Upper lobe of left lung (tissue), 6 donors: ENCODE measurements at regions not wholly inside any gene's neighbourhood (a gene's known extent, or its start where the extent isn't known, plus 50 kb on each side); places are given as distances from the start of the nearest gene placed in this dataset.

Experiments
- ATAC-seq, 2 donors: fragments of 200-7000 bp; cut with Tn5 transposase; one replicate each; pipeline ENCODE4 v1.9.1; 2022; ENCODE audit warnings: mild to moderate bottlenecking in 2 of 2, moderate library complexity in 2 of 2; ENCODE audit not compliant: low FRiP score in 2 of 2
- DNase-seq, 2 donors: peaks; one replicate each; pipeline ENCODE4 v3.0.0-alpha.2; 2019 to 2020
- H3K27ac ChIP-seq, 4 donors: fragments of 200-600 bp; sonication (generic); one replicate each; pipeline ENCODE4 v1.5.1; 2016 to 2019
- H3K27me3 ChIP-seq, 4 donors: fragments of 200-600 bp; sonication (generic); one replicate each; pipeline ENCODE4 v1.5.1; 2017 to 2019
- H3K36me3 ChIP-seq, 4 donors: fragments of 200-600 bp; sonication (generic); one replicate each; pipeline ENCODE4 v1.5.1; 2016 to 2019
- H3K4me1 ChIP-seq, 4 donors: fragments of 200-600 bp; sonication (generic); one replicate each; pipeline ENCODE4 v1.5.1; 2018 to 2019
- H3K4me3 ChIP-seq, 4 donors: fragments of 200-600 bp; sonication (generic); one replicate each; pipeline ENCODE4 v1.5.1; 2017 to 2019; ENCODE audit warnings: mild to moderate bottlenecking in 2 of 4, moderate library complexity in 1 of 4
- H3K9me3 ChIP-seq, 4 donors: fragments of 200-600 bp; sonication (generic); one replicate each; pipeline ENCODE4 v1.5.1; 2018 to 2019
- CTCF ChIP-seq, 6 experiments: fragments of 450-650 bp in 4 of 6; fragments of 200-600 bp in 2 of 6; sonication (generic) in 2 of 6; IDR thresholded peaks; one replicate each; pipeline ENCODE4 v1.5.1; 2016 to 2019; ENCODE audit warnings: antibody characterized with exemption in 6 of 6
- EP300 ChIP-seq, 4 donors: sonication (generic); formaldehyde crosslinking; IDR thresholded peaks; one replicate each; pipeline ENCODE4 v1.5.1; 2017; ENCODE audit warnings: antibody characterized with exemption in 4 of 4, control low read depth in 2 of 4
- POLR2A ChIP-seq, 4 donors: fragments of 450-650 bp; IDR thresholded peaks; one replicate each; pipeline ENCODE4 v1.5.1; 2016 to 2017; ENCODE audit warnings: antibody characterized with exemption in 4 of 4, mild to moderate bottlenecking in 2 of 4
- POLR2AphosphoS5 ChIP-seq, 2 donors: sonication (generic); formaldehyde crosslinking; IDR thresholded peaks; one replicate each; pipeline ENCODE4 v1.5.1; 2017; ENCODE audit warnings: antibody characterized with exemption in 2 of 2
- WGBS, 2 donors: methylation state at CpG; one replicate each; pipeline ENCODE4 v1.1.5; 2017 to 2018; 5-methylcytosine and 5-hydroxymethylcytosine counted together
- donor health status: DM: no; HTN: no; CAD: no; lungs with moderate emphysema.
- donor health status: DM: no; HTN: yes; CAD: no; lungs with severe emphysema.

GRCh38 chr3:104805042-104805441 lies 561.7 kb upstream of the ALCAM start:
- DNase-seq (no peak), ATAC-seq (no peak)
- Histone ChIP-seq H3K36me3 (no peaks in the 10 kb centered on the region), H3K4me3 (no peak overlapping the region), H3K9me3 (no peaks in the 10 kb centered on the region), H3K27me3 (no peaks in the 10 kb centered on the region), H3K4me1 (no peaks in the 10 kb centered on the region), H3K27ac (no peak overlapping the region)
- 78 to 85% methylated on average over 5 of the region's 5 CpGs for WGBS, 2 donors
- TF ChIP-seq POLR2AphosphoS5 (IDR thresholded peaks at IDR 0.05) (no peak), EP300 (IDR thresholded peaks at IDR 0.05) (no peak), CTCF (IDR thresholded peaks at IDR 0.05) (no peak), POLR2A (IDR thresholded peaks at IDR 0.05) (no peak)

- TF ChIP-seq POLR2A (IDR thresholded peaks at IDR 0.05) (no peak), CTCF (IDR thresholded peaks at IDR 0.05) (no peak), EP300 (IDR thresholded peaks at IDR 0.05) (no peak), POLR2AphosphoS5 (IDR thresholded peaks at IDR 0.05) (no peak)
- no peak for ATAC-seq
- Histone ChIP-seq H3K4me3 (no peak overlapping the region), H3K36me3 (no peaks in the 10 kb centered on the region), H3K4me1 (no peaks in the 10 kb centered on the region), H3K27me3 (no peaks in the 10 kb centered on the region), H3K9me3 (no peaks in the 10 kb centered on the region), H3K27ac (no peak overlapping the region)
- DNase-seq, result no peak
- 70 to 76% methylated on average over 5 of the region's 5 CpGs for WGBS, 2 donors
Measured at GRCh38 chr3:104805508-104805907, 561.2 kb upstream of the ALCAM start.

GRCh38 chr3:104810896-104811295 lies 555.8 kb upstream of the ALCAM start:
- ATAC-seq, result no peak
- Histone ChIP-seq H3K9me3 (no peaks in the 10 kb centered on the region), H3K4me1 (no peaks in the 10 kb centered on the region), H3K36me3 (no peaks in the 10 kb centered on the region), H3K27ac (no peak overlapping the region), H3K27me3 (no peaks in the 10 kb centered on the region), H3K4me3 (no peak overlapping the region)
- DNase-seq, result no peak
- 64 to 67% methylated on average over 1 of the region's 1 CpG for WGBS, 2 donors
- no peak for TF ChIP-seq CTCF (IDR thresholded peaks at IDR 0.05)
- TF ChIP-seq POLR2A (IDR thresholded peaks at IDR 0.05), result no peak
- no peak for TF ChIP-seq POLR2AphosphoS5 (IDR thresholded peaks at IDR 0.05)
- TF ChIP-seq EP300 (IDR thresholded peaks at IDR 0.05), result no peak

- no peak for ATAC-seq
- Histone ChIP-seq H3K9me3 (peaks cover 0 to 5% (median 1%) of the 10 kb centered on the region in 4 donors), H3K4me1 (no peaks in the 10 kb centered on the region), H3K36me3 (no peaks in the 10 kb centered on the region), H3K27ac (no peak overlapping the region), H3K4me3 (no peak overlapping the region), H3K27me3 (no peaks in the 10 kb centered on the region)
- DNase-seq, result no peak
- WGBS, 2 donors, result 28 to 48% methylated on average over 2 of the region's 2 CpGs
- TF ChIP-seq POLR2A (IDR thresholded peaks at IDR 0.05) (no peak), CTCF (IDR thresholded peaks at IDR 0.05) (no peak), POLR2AphosphoS5 (IDR thresholded peaks at IDR 0.05) (no peak), EP300 (IDR thresholded peaks at IDR 0.05) (no peak)
Measured at GRCh38 chr3:104816008-104816407, 550.7 kb upstream of the ALCAM start.

- Histone ChIP-seq H3K27ac (no peak overlapping the region), H3K4me1 (no peaks in the 10 kb centered on the region), H3K36me3 (no peaks in the 10 kb centered on the region), H3K4me3 (no peak overlapping the region), H3K27me3 (no peaks in the 10 kb centered on the region), H3K9me3 (peaks cover 0 to 12% (median 3%) of the 10 kb centered on the region in 4 donors)
- DNase-seq, result no peak
- ATAC-seq, result no peak
- TF ChIP-seq CTCF (IDR thresholded peaks at IDR 0.05), result no peak
- no peak for TF ChIP-seq EP300 (IDR thresholded peaks at IDR 0.05)
- TF ChIP-seq POLR2AphosphoS5 (IDR thresholded peaks at IDR 0.05), result no peak
- no peak for TF ChIP-seq POLR2A (IDR thresholded peaks at IDR 0.05)
- WGBS, 2 donors, result 73 to 80% methylated on average over 1 of the region's 1 CpG
Measured at GRCh38 chr3:104816716-104817115, 550.0 kb upstream of the ALCAM start.
